Smooth muscle cell (in vitro differentiated cells): ENCODE measurements at regions not wholly inside any gene's neighbourhood (a gene's known extent, or its start where the extent isn't known, plus 50 kb on each side); places are given as distances from the start of the nearest gene placed in this dataset.

Experiments used
- DNase-seq: peaks from one replicate; lab custom pipeline; 2025; ENCODE audit not compliant: unreplicated experiment; lab: John Stamatoyannopoulos, UW
- H2AFZ ChIP-seq: fragments of 200-600 bp; sonication (generic); 2 replicates; pipeline ENCODE4 v1.6.0; 2016; ENCODE audit warnings: antibody characterized with exemption, low read depth, mild to moderate bottlenecking
- H3F3A ChIP-seq: fragments of 200-600 bp; sonication (generic); 2 replicates; pipeline ENCODE4 v1.6.0; 2017; ENCODE audit warnings: antibody characterized with exemption, low read depth
- H3K27ac ChIP-seq: fragments of 200-600 bp; sonication (generic); 2 replicates; pipeline ENCODE4 v1.5.1; 2016; ENCODE audit warnings: low read depth, mild to moderate bottlenecking
- H3K27me3 ChIP-seq: fragments of 200-600 bp; sonication (generic); 2 replicates; pipeline ENCODE4 v1.6.1; 2016; ENCODE audit warnings: low read depth, mild to moderate bottlenecking
- H3K36me3 ChIP-seq: fragments of 200-600 bp; sonication (generic); 2 replicates; pipeline ENCODE4 v1.5.1; 2016; ENCODE audit warnings: low read depth
- H3K4me1 ChIP-seq: fragments of 200-600 bp; sonication (generic); 2 replicates; pipeline ENCODE4 v1.5.1; 2016; ENCODE audit warnings: low read depth
- H3K4me2 ChIP-seq: fragments of 200-600 bp; sonication (generic); 2 replicates; pipeline ENCODE4 v1.6.0; 2016; ENCODE audit warnings: mild to moderate bottlenecking
- H3K4me3 ChIP-seq: fragments of 200-600 bp; sonication (generic); 2 replicates; pipeline ENCODE4 v1.5.1; 2016; ENCODE audit warnings: mild to moderate bottlenecking
- H3K79me2 ChIP-seq: fragments of 200-600 bp; sonication (generic); 2 replicates; pipeline ENCODE4 v1.6.0; 2016; ENCODE audit warnings: low read depth, mild to moderate bottlenecking
- H3K9ac ChIP-seq: fragments of 200-600 bp; sonication (generic); 2 replicates; pipeline ENCODE4 v1.6.0; 2016; ENCODE audit warnings: low read depth
- H3K9me3 ChIP-seq: fragments of 200-600 bp; sonication (generic); replicated peaks from 2 replicates; pipeline ENCODE4 v1.5.1; 2016; ENCODE audit warnings: low read depth
- H4K20me1 ChIP-seq: fragments of 200-600 bp; sonication (generic); 2 replicates; pipeline ENCODE4 v1.6.0; 2016; ENCODE audit warnings: low read depth
- WGBS: methylation state at CpG from one replicate; pipeline ENCODE4 v1.1.7; 2016; ENCODE audit warnings: low lambda C conversion rate; 5-methylcytosine and 5-hydroxymethylcytosine counted together
- TF ChIP-seq, protein P1 (sequence below): fragments of 200-600 bp; sonication (generic); IDR thresholded peaks from 2 replicates; pipeline ENCODE4 v1.5.1; 2017; ENCODE audit warnings: borderline replicate concordance, mild to moderate bottlenecking, antibody characterized with exemption; ENCODE audit not compliant: insufficient read depth, poor library complexity, severe bottlenecking

- no peaks in the 10 kb centered on the region for H3K4me1 ChIP-seq
- H3K9me3 ChIP-seq: no peaks in the 10 kb centered on the region
- H3K36me3 ChIP-seq: no peaks in the 10 kb centered on the region
- no peak overlapping the region for H3K4me2 ChIP-seq
- no peaks in the 10 kb centered on the region for H3F3A ChIP-seq
- no peak overlapping the region for H3K27ac ChIP-seq
- no peaks in the 10 kb centered on the region for H4K20me1 ChIP-seq
- H3K9ac ChIP-seq: no peak overlapping the region
- H2AFZ ChIP-seq: no peak overlapping the region
- no peaks in the 10 kb centered on the region for H3K79me2 ChIP-seq
- no peak for DNase-seq
- TF ChIP-seq, protein P1, sequence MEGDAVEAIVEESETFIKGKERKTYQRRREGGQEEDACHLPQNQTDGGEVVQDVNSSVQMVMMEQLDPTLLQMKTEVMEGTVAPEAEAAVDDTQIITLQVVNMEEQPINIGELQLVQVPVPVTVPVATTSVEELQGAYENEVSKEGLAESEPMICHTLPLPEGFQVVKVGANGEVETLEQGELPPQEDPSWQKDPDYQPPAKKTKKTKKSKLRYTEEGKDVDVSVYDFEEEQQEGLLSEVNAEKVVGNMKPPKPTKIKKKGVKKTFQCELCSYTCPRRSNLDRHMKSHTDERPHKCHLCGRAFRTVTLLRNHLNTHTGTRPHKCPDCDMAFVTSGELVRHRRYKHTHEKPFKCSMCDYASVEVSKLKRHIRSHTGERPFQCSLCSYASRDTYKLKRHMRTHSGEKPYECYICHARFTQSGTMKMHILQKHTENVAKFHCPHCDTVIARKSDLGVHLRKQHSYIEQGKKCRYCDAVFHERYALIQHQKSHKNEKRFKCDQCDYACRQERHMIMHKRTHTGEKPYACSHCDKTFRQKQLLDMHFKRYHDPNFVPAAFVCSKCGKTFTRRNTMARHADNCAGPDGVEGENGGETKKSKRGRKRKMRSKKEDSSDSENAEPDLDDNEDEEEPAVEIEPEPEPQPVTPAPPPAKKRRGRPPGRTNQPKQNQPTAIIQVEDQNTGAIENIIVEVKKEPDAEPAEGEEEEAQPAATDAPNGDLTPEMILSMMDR: no peak
- H3K27me3 ChIP-seq: no peaks in the 10 kb centered on the region
- WGBS: 65% methylated on average over 2 of the region's 2 CpGs
- H3K4me3 ChIP-seq: no peak overlapping the region
Measured at GRCh38 chr5:21661184-21661583, 1192.0 kb downstream of the CDH12 start.

DNA sequence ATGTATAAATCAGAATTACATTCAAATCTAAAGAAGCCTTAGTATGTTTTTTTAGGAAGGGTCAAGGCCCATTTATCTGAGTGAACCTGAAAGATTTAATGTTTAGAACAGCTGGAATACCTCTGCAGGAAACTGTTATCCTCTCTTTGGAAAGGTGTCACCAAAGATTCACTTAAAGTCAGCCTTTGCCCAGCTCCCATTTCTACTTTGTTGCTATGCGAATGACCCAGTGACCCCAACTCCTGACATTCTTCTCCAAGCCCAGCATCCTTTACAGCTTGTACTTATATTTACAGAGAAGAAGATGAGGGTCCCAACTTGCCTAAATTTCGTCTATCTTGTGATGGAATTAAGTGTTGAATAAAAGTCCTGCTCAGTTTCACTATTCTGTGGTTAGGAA lies 1198.6 kb downstream of the CDH12 start:
- 81% methylated on average over 2 of the region's 2 CpGs for WGBS
- no peaks in the 10 kb centered on the region for H3K79me2 ChIP-seq
- no peaks in the 10 kb centered on the region for H3K4me1 ChIP-seq
- H3K9ac ChIP-seq: no peak overlapping the region
- TF ChIP-seq, protein P1: no peak
- H3K4me2 ChIP-seq: no peak overlapping the region
- no peaks in the 10 kb centered on the region for H3K36me3 ChIP-seq
- no peaks in the 10 kb centered on the region for H3K9me3 ChIP-seq
- no peak overlapping the region for H2AFZ ChIP-seq
- H4K20me1 ChIP-seq: no peaks in the 10 kb centered on the region
- H3K27ac ChIP-seq: no peak overlapping the region
- DNase-seq: no peak
- H3K27me3 ChIP-seq: no peaks in the 10 kb centered on the region
- no peak overlapping the region for H3K4me3 ChIP-seq
- H3F3A ChIP-seq: no peaks in the 10 kb centered on the region

DNA sequence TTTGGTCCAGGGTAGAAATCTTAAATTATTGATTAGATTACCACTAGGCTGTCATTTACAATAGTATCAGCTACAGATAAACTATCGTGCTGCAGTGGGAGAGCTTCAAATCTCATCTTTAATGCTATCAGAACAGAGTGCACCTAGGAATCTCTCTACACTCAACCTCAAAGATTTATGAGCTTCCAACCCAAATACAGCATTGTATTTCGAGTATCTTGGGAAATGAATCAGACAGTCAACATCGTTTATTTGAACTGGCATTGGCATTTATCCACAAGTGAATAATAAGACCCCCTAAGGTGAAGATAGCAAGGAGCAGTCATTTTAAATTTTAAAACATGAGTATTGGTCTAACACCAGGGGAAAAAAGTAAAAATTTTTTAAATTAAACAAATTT lies 1203.2 kb downstream of the CDH12 start:
- no peak for DNase-seq
- Histone ChIP-seq H3K4me2 (no peak overlapping the region), H3K4me3 (no peak overlapping the region), H3K27ac (no peak overlapping the region), H3F3A (no peaks in the 10 kb centered on the region), H4K20me1 (no peaks in the 10 kb centered on the region), H3K4me1 (no peaks in the 10 kb centered on the region), H3K36me3 (no peaks in the 10 kb centered on the region), H2AFZ (no peak overlapping the region), H3K79me2 (no peaks in the 10 kb centered on the region), H3K9ac (no peak overlapping the region), H3K9me3 (no peaks in the 10 kb centered on the region), H3K27me3 (no peaks in the 10 kb centered on the region)
- TF ChIP-seq, protein P1: no peak
- WGBS: 74% methylated on average over 3 of the region's 3 CpGs

GRCh38 chr5:21646469-21646868 lies 1206.7 kb downstream of the CDH12 start:
- H3K36me3 ChIP-seq: no peaks in the 10 kb centered on the region
- H3K27me3 ChIP-seq: no peaks in the 10 kb centered on the region
- no peaks in the 10 kb centered on the region for H3K4me1 ChIP-seq
- TF ChIP-seq, protein P1: no peak
- no peak overlapping the region for H3K9ac ChIP-seq
- H3F3A ChIP-seq: no peaks in the 10 kb centered on the region
- H3K4me3 ChIP-seq: no peak overlapping the region
- no peaks in the 10 kb centered on the region for H4K20me1 ChIP-seq
- H3K4me2 ChIP-seq: no peak overlapping the region
- no peaks in the 10 kb centered on the region for H3K9me3 ChIP-seq
- no peak for DNase-seq
- no peak overlapping the region for H2AFZ ChIP-seq
- H3K27ac ChIP-seq: no peak overlapping the region
- WGBS: 79% methylated on average over 2 of the region's 2 CpGs
- no peaks in the 10 kb centered on the region for H3K79me2 ChIP-seq
